ENCODE measurements at regions not wholly inside any gene's neighbourhood (a gene's known extent, or its start where the extent isn't known, plus 50 kb on each side); places are given as distances from the start of the nearest gene placed in this dataset.
"Not testable (repeated sequence)": the region's sequence is repeated elsewhere in the genome, so short reads cannot be mapped to it uniquely, and the experiment has no call there.

DNA sequence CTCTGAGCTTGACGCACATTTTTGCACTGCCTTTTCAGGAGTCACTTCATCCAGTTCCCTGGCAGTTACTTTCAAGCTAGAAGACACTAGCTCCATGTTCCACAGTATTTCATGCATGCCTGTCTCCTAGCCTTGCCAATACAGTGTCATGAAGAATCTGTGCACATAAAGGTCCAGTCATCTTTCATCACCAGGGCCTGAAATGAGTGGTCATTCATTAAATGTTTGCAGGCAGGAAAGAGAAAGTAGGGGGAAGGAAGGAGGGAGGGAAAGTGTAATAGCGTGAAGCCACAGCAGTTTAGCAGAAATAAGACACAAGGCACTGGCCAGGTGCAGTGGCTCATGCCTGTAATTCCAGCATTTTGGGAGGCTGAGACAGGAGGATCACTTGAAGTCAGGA, 92.4 kb upstream of the COPS8 start:
- FAIRE-seq, result no peak
- TF ChIP-seq, protein P1, sequence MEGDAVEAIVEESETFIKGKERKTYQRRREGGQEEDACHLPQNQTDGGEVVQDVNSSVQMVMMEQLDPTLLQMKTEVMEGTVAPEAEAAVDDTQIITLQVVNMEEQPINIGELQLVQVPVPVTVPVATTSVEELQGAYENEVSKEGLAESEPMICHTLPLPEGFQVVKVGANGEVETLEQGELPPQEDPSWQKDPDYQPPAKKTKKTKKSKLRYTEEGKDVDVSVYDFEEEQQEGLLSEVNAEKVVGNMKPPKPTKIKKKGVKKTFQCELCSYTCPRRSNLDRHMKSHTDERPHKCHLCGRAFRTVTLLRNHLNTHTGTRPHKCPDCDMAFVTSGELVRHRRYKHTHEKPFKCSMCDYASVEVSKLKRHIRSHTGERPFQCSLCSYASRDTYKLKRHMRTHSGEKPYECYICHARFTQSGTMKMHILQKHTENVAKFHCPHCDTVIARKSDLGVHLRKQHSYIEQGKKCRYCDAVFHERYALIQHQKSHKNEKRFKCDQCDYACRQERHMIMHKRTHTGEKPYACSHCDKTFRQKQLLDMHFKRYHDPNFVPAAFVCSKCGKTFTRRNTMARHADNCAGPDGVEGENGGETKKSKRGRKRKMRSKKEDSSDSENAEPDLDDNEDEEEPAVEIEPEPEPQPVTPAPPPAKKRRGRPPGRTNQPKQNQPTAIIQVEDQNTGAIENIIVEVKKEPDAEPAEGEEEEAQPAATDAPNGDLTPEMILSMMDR (IDR thresholded peaks at IDR 0.05; ENCODE audit: insufficient read depth, missing control alignments), result no peak

GRCh38 chr2:236994361-236994760, 91.3 kb upstream of the COPS8 start:
- no peak for DNase-seq (ENCODE audit: insufficient read length, low spot score)
- FAIRE-seq, result no peak
- TF ChIP-seq, protein P1 (IDR thresholded peaks at IDR 0.05; ENCODE audit: insufficient read depth, missing control alignments), result no peak

More for the DNA sequence above, 92.4 kb upstream of the COPS8 start:
- no peak for DNase-seq (ENCODE audit: insufficient read length, low spot score)

DNA sequence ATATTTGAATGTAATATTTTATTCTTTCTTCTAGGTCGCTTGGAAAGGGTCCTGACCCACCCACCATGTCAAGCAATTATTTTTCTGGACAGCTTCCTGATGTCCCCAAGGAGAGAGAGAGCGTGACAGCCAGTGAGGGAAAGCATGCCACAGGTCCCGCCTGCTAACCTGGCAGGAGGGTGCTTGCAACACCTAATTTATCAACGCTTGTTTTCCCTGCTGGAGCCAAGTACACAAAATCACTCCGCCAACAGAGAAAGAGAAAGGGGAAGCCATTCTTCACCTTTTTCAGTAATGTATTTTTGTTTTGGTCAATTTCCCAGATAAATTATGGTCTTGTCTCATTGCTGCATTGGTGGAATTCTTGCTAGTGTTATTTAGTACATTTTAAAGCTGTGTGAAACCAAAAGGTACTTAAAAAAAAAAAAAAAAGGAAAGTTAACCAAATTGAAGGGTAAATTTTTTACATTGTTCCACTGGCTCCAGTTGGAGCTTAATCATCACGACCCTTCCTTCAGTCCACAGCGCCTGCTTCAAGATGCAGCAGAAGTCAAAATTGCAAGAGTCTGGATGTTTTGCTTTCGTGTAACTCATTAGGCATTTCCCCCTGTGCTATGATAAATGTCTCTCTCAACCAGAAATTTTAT, 88.5 kb upstream of the COPS8 start:
- FAIRE-seq (no peak), DNase-seq (ENCODE audit: insufficient read length, low spot score) (no peak)
- TF ChIP-seq, protein P1 (IDR thresholded peaks at IDR 0.05; ENCODE audit: insufficient read depth, missing control alignments), result no peak

- TF ChIP-seq, protein P1 (IDR thresholded peaks at IDR 0.05; ENCODE audit: insufficient read depth, missing control alignments), result no peak
- FAIRE-seq, result no peak
- DNase-seq (ENCODE audit: insufficient read length, low spot score), result no peak
Observed at GRCh38 chr2:236998236-236998635, 87.5 kb upstream of the COPS8 start.

DNA sequence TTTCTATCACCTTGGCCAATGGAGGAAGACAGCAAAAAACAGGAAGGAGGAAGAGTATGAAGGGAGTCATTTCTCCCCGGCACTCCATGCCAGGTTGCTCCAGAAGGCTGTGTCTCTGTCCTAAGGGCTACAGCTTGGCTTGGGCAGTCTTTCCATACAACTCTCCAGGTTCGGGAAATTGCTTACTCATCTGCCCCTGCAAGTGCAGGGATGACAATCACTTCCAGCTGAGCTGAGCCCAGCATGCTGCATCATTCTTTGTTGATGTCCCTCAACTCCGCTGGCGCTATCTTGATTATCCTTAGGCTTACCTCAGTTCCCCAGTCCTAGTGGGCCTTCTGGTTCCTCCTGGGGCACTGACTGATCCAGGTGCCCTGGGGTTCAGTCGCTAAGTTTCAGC, 86.9 kb upstream of the COPS8 start:
- FAIRE-seq (no peak), DNase-seq (ENCODE audit: insufficient read length, low spot score) (no peak)
- TF ChIP-seq, protein P1 (IDR thresholded peaks at IDR 0.05; ENCODE audit: insufficient read depth, missing control alignments), result no peak

DNA sequence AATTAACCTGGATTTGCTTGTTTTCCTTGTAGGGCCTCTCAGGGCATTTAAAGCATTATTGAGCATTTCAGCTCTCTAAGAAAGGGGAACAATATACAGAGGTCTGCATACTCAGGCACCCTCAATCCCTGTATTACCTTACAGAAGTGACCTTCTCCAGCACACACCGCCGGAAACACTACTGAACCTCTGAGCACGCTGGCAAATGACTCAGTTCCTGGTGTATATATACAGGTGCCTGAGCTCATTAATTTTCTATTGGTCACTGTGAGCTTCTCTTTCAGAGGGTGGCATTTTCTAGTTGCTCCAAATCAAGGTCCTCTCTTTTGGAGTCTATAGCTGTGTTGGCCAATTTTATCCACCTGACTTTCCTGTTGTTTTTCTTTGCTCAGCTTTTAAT, 85.2 kb upstream of the COPS8 start:
- DNase-seq (ENCODE audit: insufficient read length, low spot score), result no peak
- TF ChIP-seq, protein P1 (IDR thresholded peaks at IDR 0.05; ENCODE audit: insufficient read depth, missing control alignments), result no peak
- FAIRE-seq, result no peak

- not testable (repeated sequence) for FAIRE-seq; DNase-seq (ENCODE audit: insufficient read length, low spot score)
Observed at GRCh38 chr2:237005341-237005740, 80.3 kb upstream of the COPS8 start.
